Caco-2 (cell line): ENCODE measurements at regions not wholly inside any gene's neighbourhood (a gene's known extent, or its start where the extent isn't known, plus 50 kb on each side); places are given as distances from the start of the nearest gene placed in this dataset.

Source experiments
- BruUV-seq: library from RNA; stranded (reverse); fragments of 400-500 nt; replicated peaks from 2 replicates; lab custom pipeline; 2021; lab: Mats Ljungman, UMichigan
- CTCF ChIA-PET: fragments of 300-600 bp; sonication (Branson Sonifier 250); formaldehyde crosslinking; loops from one replicate; lab custom pipeline; 2022; ENCODE audit warnings: antibody characterized with exemption; lab: Charles Lee
- POLR2A ChIA-PET: fragments of 300-600 bp; sonication (Branson Sonifier 250); formaldehyde crosslinking; loops from one replicate; lab custom pipeline; 2022; ENCODE audit warnings: antibody characterized with exemption; lab: Charles Lee
- DNase-seq, 2 experiments: peaks; one replicate each; pipeline versions ENCODE4 v3.0.0 to v3.0.0-alpha.2; 2020 to 2022
- H3K27me3 ChIP-seq: replicated peaks from 2 replicates; pipeline ENCODE4 v1.6.0; 2011; ENCODE audit warnings: low read length; ENCODE audit not compliant: control insufficient read depth, insufficient read depth
- H3K36me3 ChIP-seq: 2 replicates; pipeline ENCODE4 v1.5.1; 2011; ENCODE audit warnings: low read length; ENCODE audit not compliant: control insufficient read depth, insufficient read depth
- H3K4me1 ChIP-seq: fragments of 250-450 bp; sonication (Bioruptor Pico); 2 replicates; pipeline ENCODE4 v1.5.1; 2020; ENCODE audit warnings: mild to moderate bottlenecking
- H3K4me3 ChIP-seq: 2 replicates; pipeline ENCODE4 v1.5.1; 2011; ENCODE audit warnings: low read depth, mild to moderate bottlenecking, control low read depth, low read length
- H3K9me3 ChIP-seq: fragments of 250-450 bp; sonication (Bioruptor Pico); 2 replicates; pipeline ENCODE4 v1.5.1; 2020; ENCODE audit warnings: mild to moderate bottlenecking, moderate library complexity
- H3K27ac Mint-ChIP-seq: one replicate; pipeline ENCODE4 v1.8.0; 2022; ENCODE audit warnings: mixed read lengths; ENCODE audit not compliant: unreplicated experiment
- H3K27me3 Mint-ChIP-seq: one replicate; pipeline ENCODE4 v1.8.0; 2022; ENCODE audit warnings: mixed read lengths; ENCODE audit not compliant: insufficient read depth, unreplicated experiment
- H3K36me3 Mint-ChIP-seq: one replicate; pipeline ENCODE4 v1.8.0; 2022; ENCODE audit warnings: mild to moderate bottlenecking, mixed read lengths; ENCODE audit not compliant: insufficient read depth, unreplicated experiment
- H3K4me1 Mint-ChIP-seq: one replicate; pipeline ENCODE4 v1.8.0; 2022; ENCODE audit warnings: low read depth, mixed read lengths; ENCODE audit not compliant: unreplicated experiment
- H3K4me3 Mint-ChIP-seq: one replicate; pipeline ENCODE4 v1.8.0; 2022; ENCODE audit warnings: mild to moderate bottlenecking, moderate library complexity, mixed read lengths; ENCODE audit not compliant: unreplicated experiment
- H3K9me3 Mint-ChIP-seq: one replicate; pipeline ENCODE4 v1.8.0; 2022; ENCODE audit warnings: mixed read lengths; ENCODE audit not compliant: unreplicated experiment
- CTCF ChIP-seq, 2 experiments: fragments of 200-600 bp in 1 of 2; IDR thresholded peaks; 1 replicate in 1 of 2; 2 replicates in 1 of 2; pipeline versions ENCODE4 v1.5.1 to v1.8.0; 2011 to 2022; ENCODE audit warnings: antibody characterized with exemption in 1 of 2, control low read depth in 1 of 2, inconsistent platforms in 1 of 2, low read depth in 1 of 2, low read length in 1 of 2, mild to moderate bottlenecking in 1 of 2, moderate library complexity in 1 of 2; ENCODE audit not compliant: insufficient read depth in 1 of 2, severe bottlenecking in 1 of 2, unreplicated experiment in 1 of 2
- intact Hi-C: fragments of 100-400 bp; cut with micrococcal nuclease; formaldehyde crosslinking; loops from one replicate; pipeline ENCODE4 v1.10.0; 2022; ENCODE audit not compliant: unreplicated experiment

- Mint-ChIP-seq H3K4me3 (no peak overlapping the region), H3K4me1 (no peaks in the 10 kb centered on the region), H3K27me3 (peaks cover 13% of the 10 kb centered on the region), H3K9me3 (no peaks in the 10 kb centered on the region), H3K27ac (no peak overlapping the region), H3K36me3 (no peaks in the 10 kb centered on the region)
- CTCF ChIA-PET = interaction anchor here (1.0 kb wide), 1 partner anchor 139 kb away, joined by 3 read pairs; no protein-coding TSS in a partner anchor
- no peaks in the 10 kb centered on the region for H3K4me1 ChIP-seq
- no peaks in the 10 kb centered on the region for H3K36me3 ChIP-seq
- intact Hi-C loops = no loop called here
- no peak for DNase-seq
- POLR2A ChIA-PET = no interaction called here
- no peaks in the 10 kb centered on the region for H3K9me3 ChIP-seq
- TF ChIP-seq CTCF (IDR thresholded peaks at IDR 0.05; ENCODE audit: insufficient read depth in 1 of 2, low read depth in 1 of 2, low read length in 1 of 2, severe bottlenecking in 1 of 2, unreplicated experiment in 1 of 2) = no peak
- no TSS peak for BruUV-seq
- H3K27me3 ChIP-seq = no peaks in the 10 kb centered on the region; the same call in 1 of the 2 replicates
- no peak overlapping the region for H3K4me3 ChIP-seq
Observed at GRCh38 chr11:45050111-45050510, 96.3 kb upstream of the PRDM11 start.

DNA sequence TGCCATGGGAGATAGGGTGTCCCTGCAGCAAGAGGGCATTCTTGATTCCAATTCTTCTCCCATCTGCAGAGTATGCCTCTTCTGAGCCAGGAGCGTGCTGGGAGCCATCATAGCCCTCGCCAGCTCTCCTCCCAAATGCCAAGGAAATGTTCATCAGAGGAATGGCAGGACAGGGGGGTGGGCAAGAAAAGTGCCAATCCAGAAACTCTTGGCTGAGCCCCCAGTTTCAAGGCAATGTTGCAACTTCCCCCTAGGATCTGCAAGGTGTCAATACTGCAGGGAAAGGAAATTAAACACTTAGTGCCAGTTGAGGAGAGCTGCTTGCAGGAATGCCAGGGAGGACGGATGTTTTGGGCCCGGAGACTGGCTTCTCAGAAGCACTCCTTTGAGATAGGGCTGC lies 94.8 kb upstream of the PRDM11 start:
- intact Hi-C loops = no loop called here
- ChIA-PET CTCF (no interaction called here), POLR2A (no interaction called here)
- Mint-ChIP-seq H3K4me1 (no peaks in the 10 kb centered on the region), H3K36me3 (no peaks in the 10 kb centered on the region), H3K27ac (no peak overlapping the region), H3K27me3 (peaks cover 14% of the 10 kb centered on the region), H3K4me3 (no peak overlapping the region), H3K9me3 (no peaks in the 10 kb centered on the region)
- Histone ChIP-seq H3K36me3 (no peaks in the 10 kb centered on the region), H3K4me1 (no peaks in the 10 kb centered on the region), H3K4me3 (no peak overlapping the region), H3K9me3 (no peaks in the 10 kb centered on the region), H3K27me3 (no peaks in the 10 kb centered on the region; the same call in 1 of the 2 replicates)
- no TSS peak for BruUV-seq
- no peak for TF ChIP-seq CTCF (IDR thresholded peaks at IDR 0.05; ENCODE audit: insufficient read depth in 1 of 2, low read depth in 1 of 2, low read length in 1 of 2, severe bottlenecking in 1 of 2, unreplicated experiment in 1 of 2)
- no peak for DNase-seq

DNA sequence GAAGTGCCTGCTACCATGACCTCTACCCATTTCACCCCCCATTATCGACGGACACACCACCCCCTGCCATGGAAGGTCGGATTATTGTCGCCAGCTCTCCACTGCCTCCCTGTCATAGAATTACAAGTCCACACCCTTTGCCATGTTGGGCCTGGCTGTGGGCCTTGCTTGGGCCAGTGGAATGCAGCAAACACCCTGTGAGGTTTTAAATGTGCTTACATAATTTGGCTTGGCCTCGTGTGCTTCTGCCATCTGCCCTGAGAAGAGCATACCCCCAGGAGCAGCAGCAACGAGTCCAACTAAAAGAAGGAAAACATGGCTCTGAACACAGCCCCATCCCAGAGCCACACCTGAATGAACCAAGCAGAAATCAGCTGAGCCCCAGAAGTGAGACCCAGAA lies 94.1 kb upstream of the PRDM11 start:
- H3K4me1 Mint-ChIP-seq = no peaks in the 10 kb centered on the region
- Histone ChIP-seq H3K27me3 (no peaks in the 10 kb centered on the region; the same call in 1 of the 2 replicates), H3K36me3 (no peaks in the 10 kb centered on the region), H3K9me3 (no peaks in the 10 kb centered on the region), H3K4me3 (no peak overlapping the region), H3K4me1 (no peaks in the 10 kb centered on the region)
- no peak for TF ChIP-seq CTCF (IDR thresholded peaks at IDR 0.05; ENCODE audit: insufficient read depth in 1 of 2, low read depth in 1 of 2, low read length in 1 of 2, severe bottlenecking in 1 of 2, unreplicated experiment in 1 of 2)
- DNase-seq = no peak
- no peak overlapping the region for H3K4me3 Mint-ChIP-seq
- H3K27ac Mint-ChIP-seq = no peak overlapping the region
- ChIA-PET POLR2A (no interaction called here), CTCF (no interaction called here)
- intact Hi-C loops = no loop called here
- H3K9me3 Mint-ChIP-seq = no peaks in the 10 kb centered on the region
- BruUV-seq = no TSS peak
- H3K36me3 Mint-ChIP-seq = no peaks in the 10 kb centered on the region
- peaks cover 14% of the 10 kb centered on the region for H3K27me3 Mint-ChIP-seq
